Left ventricle myocardium superior (tissue), 1 donor: ENCODE measurements at regions not wholly inside any gene's neighbourhood (a gene's known extent, or its start where the extent isn't known, plus 50 kb on each side); places are given as distances from the start of the nearest gene placed in this dataset.
"Not testable (repeated sequence)": the region's sequence is repeated elsewhere in the genome, so short reads cannot be mapped to it uniquely, and the experiment has no call there.

ENCODE experiments used
- ATAC-seq: fragments of 200-7000 bp; cut with Tn5 transposase; one replicate; pipeline ENCODE4 v1.9.1; 2020; ENCODE audit warnings: mild to moderate bottlenecking, moderate library complexity
- DNase-seq: peaks from one replicate; pipeline ENCODE4 v3.0.0-alpha.2; 2020
- intact Hi-C: fragments of 100-400 bp; cut with micrococcal nuclease; formaldehyde crosslinking; loops from one replicate; pipeline ENCODE4 v1.11.0; 2022
- donor health status: DM: no; HTN: yes; CAD: no; lungs with severe emphysema.

- intact Hi-C loops: no loop called here
These were observed 913.3 kb upstream of the AUTS2 start for GRCh38 chr7:68684996-68685395.

DNA sequence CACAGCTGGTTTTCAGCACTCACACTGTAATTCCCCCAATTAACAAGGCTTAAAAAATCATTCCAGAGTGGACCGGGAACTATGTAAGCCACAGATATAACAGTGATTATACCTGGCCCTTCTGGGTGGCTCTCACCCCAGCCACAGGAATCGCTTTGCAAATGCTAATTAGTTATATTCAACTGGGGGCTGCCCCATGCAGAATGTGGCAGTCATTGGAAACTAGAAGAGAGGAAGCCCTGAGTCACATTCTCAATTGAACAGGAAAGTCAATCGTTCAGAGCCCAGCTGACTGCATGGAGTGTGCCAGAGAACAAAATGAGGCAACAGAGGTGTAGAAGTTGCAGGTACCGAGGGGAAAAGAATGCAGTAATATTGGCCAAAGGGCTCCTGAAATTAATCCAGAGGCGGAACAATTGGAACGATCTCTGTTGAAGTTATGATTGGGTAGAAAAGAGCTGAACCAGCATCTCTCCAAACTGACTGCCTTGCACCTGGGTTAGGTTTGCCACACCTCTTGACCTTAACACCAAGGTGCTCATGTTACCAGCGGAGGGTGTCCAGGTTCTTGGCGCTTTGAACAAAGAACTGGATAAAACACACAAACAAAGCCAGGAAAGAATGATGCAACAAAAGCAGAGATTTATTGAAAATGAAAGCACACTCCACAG is 909.7 kb upstream of the AUTS2 start:
- intact Hi-C loops: no loop called here
- ATAC-seq: no peak
- no peak for DNase-seq

More at GRCh38 chr7:68684996-68685395, 913.3 kb upstream of the AUTS2 start:
- no peak for ATAC-seq
- no peak for DNase-seq

- ATAC-seq: no peak
- intact Hi-C loops: no loop called here
- no peak for DNase-seq
These were observed 909.2 kb upstream of the AUTS2 start for GRCh38 chr7:68689087-68689433.

DNA sequence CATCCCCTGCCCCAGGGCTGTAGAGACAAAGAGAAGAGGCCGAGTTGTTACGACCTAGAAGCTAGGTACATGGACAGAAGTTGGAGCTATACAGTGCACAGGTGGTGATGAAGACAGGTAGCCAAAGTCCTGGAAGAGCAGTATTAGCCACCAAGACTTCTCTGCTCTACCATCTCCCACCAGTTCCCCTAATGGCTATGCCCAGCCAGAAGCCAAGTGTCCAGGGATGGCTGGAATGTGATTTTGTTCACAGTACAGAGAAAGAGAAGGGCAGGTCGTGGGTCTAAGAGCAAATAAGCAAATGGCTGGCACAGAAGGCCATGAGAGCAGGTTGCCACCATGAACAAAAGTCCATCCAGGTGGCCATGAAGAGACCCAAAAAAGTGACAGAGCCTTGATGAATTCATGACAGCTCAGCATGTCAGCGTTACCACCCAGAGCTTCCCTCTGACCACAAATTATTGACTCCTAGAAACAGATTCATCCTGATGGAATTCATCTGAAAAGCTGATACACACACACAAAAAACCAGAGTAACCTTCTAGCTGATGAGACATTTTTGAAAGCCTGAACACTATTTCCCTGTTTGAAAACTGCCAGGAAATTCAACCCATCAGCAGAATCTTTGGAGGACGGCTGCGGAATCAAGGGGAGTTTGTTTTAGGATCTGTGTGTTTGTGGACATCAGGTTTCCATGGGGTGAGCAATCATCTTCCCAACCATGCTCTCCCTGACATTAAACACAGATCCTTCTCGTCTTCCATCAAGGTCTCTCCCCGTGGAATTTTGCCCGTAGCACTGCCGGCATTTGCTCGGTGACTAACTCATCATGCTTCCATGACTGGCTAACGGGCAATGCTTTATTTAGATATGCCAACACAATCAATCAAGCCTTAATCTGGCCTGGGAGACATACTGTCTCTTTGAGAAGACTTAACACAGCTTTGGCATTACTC is 906.7 kb upstream of the AUTS2 start:
- intact Hi-C loops: no loop called here
- ATAC-seq (no peak), DNase-seq (no peak)

GRCh38 chr7:68692511-68692910 is 905.8 kb upstream of the AUTS2 start:
- no peak for ATAC-seq
- no peak for DNase-seq
- intact Hi-C loops: no loop called here

DNA sequence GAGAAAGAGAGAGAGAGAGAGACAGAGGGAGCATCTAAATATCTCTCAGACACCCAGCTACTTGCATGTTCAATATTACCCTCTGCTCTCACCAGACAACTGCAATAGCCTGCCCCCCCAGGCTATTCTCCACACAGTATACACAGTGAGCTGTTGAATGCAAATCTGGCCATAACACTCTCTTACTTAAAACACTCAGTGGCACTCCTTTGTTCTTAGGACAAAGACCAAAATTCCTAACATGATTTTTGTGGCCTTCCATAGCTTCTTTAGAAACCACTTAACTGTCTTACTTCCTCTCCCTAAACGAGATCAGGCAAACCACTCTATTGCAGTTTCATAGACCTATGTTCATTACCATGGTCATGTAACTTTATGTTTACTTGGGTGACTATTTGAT is 903.6 kb upstream of the AUTS2 start:
- no peak for ATAC-seq
- intact Hi-C loops: no loop called here
- no peak for DNase-seq

DNA sequence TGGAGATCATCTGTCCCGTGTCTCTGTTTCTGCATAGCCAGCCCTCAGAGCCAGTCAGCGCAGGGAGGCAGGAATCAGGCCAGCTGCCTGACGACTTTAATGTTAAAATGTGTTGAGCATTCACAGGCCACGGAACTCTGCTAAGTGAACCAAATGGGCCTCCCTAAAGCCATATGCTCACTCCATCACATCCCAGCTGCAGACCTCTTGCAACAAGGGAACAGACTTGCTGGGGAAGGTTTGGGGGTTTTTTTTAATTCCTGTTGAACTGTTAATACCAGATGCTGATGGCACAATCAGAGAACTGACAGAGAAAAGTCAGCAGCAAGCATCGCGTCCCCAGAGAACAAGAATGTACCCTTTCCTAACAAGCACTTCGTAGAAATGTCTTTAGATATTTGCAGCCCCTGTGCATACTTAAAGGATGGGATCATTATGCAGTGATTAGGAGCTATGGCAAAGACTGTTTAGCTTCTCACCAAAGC is 900.4 kb upstream of the AUTS2 start:
- intact Hi-C loops: no loop called here
- DNase-seq (no peak), ATAC-seq (no peak)

- intact Hi-C loops: no loop called here
- DNase-seq (no peak), ATAC-seq (no peak)
These were observed 899.1 kb upstream of the AUTS2 start for GRCh38 chr7:68699090-68699711.

- ATAC-seq (no peak), DNase-seq (no peak)
- intact Hi-C loops: no loop called here
These were observed 897.9 kb upstream of the AUTS2 start for GRCh38 chr7:68700414-68700813.

GRCh38 chr7:68706291-68706690 is 892.0 kb upstream of the AUTS2 start:
- ATAC-seq (no peak), DNase-seq (no peak)
- intact Hi-C loops: no loop called here

GRCh38 chr7:68707159-68707558 is 891.1 kb upstream of the AUTS2 start:
- intact Hi-C loops: no loop called here
- DNase-seq: no peak
- ATAC-seq: no peak

DNA sequence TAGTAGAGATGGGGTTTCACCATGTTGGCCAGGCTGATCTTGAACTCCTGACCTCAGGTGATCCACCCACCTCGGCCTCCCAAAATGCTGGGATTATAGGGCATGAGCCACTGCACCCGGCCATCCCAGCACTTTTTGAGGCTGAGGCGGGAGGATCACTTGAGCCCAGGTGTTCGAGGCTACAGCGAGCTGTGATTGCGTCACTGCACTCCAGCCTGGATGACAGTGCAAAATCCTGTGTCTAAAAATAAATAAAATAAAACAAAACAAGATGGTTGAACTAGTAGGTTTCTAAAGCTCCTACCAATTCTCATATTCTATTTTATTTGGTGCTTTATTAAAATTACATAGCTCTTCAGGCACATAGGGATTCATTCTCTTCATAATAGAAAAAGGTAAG is 890.3 kb upstream of the AUTS2 start:
- intact Hi-C loops: no loop called here
- DNase-seq (no peak), ATAC-seq (no peak)

DNA sequence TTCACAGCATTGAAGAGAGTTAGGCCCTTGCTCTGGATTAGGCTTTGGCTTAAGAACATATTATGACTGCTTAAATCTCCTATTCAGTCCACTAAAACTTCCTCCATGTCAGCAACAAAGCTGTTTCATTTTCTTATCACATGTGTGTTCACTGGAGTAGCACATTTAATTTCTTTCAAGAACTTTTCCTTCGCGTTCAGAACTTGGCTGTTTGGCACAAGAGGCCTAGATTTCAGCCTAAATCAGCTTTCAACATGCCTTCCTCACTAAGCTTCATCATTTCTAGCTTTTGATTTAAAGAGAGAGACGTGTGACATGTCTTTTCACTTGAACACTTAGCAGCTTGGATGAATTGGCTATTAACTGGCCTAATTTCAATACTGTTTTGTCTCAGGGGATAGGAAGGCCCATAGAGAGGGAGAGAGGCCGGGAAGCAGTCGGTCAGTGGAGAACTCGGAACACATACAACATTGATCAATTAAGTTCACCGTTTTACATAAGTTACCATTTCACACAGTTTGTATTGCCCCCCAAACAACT is 885.2 kb upstream of the AUTS2 start:
- intact Hi-C loops: no loop called here
- DNase-seq (no peak), ATAC-seq (no peak)

GRCh38 chr7:68714135-68714534 is 884.1 kb upstream of the AUTS2 start:
- intact Hi-C loops, DNase-seq, ATAC-seq: not testable (repeated sequence)

DNA sequence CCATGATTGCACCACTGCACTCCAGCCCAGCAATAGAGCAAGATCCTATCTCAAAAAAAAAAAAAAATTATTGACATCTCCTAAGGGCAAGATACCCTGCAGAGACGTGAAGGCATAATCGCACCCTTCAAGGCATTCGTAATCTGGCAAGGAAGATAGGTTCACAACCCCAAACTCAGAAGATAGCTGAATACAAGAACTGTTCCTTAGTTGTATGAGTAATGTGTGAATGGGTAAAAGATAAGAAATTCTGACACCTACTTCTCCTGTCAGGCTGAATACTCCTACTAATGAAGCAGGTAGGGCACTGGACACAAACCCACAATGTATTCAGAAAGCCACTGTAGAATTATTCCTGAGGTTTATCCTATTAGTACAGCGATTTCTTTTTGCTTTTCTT is 882.4 kb upstream of the AUTS2 start:
- no peak for ATAC-seq
- intact Hi-C loops: no loop called here
- no peak for DNase-seq

- intact Hi-C loops: no loop called here
- no peak for DNase-seq
- no peak for ATAC-seq
These were observed 881.1 kb upstream of the AUTS2 start for GRCh38 chr7:68717176-68717575.

GRCh38 chr7:68718097-68718551 is 880.2 kb upstream of the AUTS2 start:
- DNase-seq (no peak), ATAC-seq (peak; percentile 70)
- intact Hi-C loops: no loop called here

DNA sequence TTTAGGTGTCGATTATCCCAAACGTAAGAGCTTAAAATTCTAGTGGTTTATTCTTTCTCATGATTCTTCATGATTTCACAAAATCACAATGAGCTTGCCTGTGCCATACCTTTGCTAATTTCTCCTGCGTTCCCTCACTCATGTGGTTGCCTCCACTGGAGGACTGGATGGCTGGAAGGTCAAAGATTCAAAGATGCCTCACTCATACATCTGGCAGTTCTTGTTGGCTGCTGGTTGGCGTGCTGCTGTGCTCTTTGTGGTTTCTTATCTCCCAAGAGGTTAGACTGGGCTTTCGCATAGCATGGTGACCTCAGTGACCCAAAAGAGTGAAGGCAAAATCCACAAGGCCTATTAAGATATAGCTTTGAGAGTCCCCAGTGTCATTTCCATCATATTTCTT is 877.6 kb upstream of the AUTS2 start:
- ATAC-seq (no peak), DNase-seq (no peak)
- intact Hi-C loops: no loop called here

DNA sequence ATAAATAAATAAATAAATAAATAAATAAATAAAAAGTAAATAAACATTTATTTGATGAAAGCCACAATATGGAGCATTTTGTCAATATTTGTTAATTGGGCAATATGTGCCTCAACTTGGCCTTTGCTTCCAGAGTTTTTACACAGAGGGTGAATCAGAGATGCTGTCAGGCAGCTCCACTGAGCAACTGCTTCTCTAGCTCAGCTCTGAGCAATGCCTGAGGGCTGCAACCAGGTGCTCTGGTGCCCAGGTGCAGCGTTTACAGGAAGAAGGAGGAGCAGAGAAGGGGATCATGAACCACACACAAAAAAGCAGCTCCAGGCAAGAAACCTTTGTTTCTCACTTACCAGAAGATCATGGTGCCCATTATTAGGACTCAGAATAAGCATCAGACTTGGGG is 876.2 kb upstream of the AUTS2 start:
- no peak for ATAC-seq
- intact Hi-C loops: no loop called here
- no peak for DNase-seq

- DNase-seq (no peak), ATAC-seq (no peak)
- intact Hi-C loops: no loop called here
These were observed 873.3 kb upstream of the AUTS2 start for GRCh38 chr7:68724965-68725364.
